ENCODE measurements at regions not wholly inside any gene's neighbourhood (a gene's known extent, or its start where the extent isn't known, plus 50 kb on each side); places are given as distances from the start of the nearest gene placed in this dataset.
"Not testable (repeated sequence)": the region's sequence is repeated elsewhere in the genome, so short reads cannot be mapped to it uniquely, and the experiment has no call there.

GRCh38 chr15:62870701-62871100 lies 171.8 kb upstream of the TPM1 start:
- TF ChIP-seq POLR2AphosphoS5 (IDR thresholded peaks at IDR 0.05; ENCODE audit: insufficient read depth in 1 of 2, low read depth in 1 of 2); CTCF (IDR thresholded peaks at IDR 0.05); POLR2A (IDR thresholded peaks at IDR 0.05): not testable (repeated sequence)
